Activated naive CD8-positive, alpha-beta T cell treated with anti-CD3 and anti-CD28 coated beads for 36 hours (primary cell): ENCODE measurements at regions not wholly inside any gene's neighbourhood (a gene's known extent, or its start where the extent isn't known, plus 50 kb on each side); places are given as distances from the start of the nearest gene placed in this dataset.

Source experiments
- DNase-seq: peaks from one replicate; pipeline ENCODE4 v3.0.0; 2021
- H3K27ac Mint-ChIP-seq: one replicate; pipeline ENCODE4 v1.8.0; 2022; ENCODE audit warnings: mild to moderate bottlenecking, moderate library complexity, mixed read lengths
- H3K27me3 Mint-ChIP-seq: one replicate; pipeline ENCODE4 v1.8.0; 2022; ENCODE audit warnings: mild to moderate bottlenecking, mixed read lengths
- H3K36me3 Mint-ChIP-seq: one replicate; pipeline ENCODE4 v1.8.0; 2021; ENCODE audit warnings: mild to moderate bottlenecking, mixed read lengths
- H3K4me1 Mint-ChIP-seq: one replicate; pipeline ENCODE4 v1.8.0; 2021; ENCODE audit warnings: mixed read lengths
- H3K4me3 Mint-ChIP-seq: one replicate; pipeline ENCODE4 v1.8.0; 2022; ENCODE audit warnings: mild to moderate bottlenecking, moderate library complexity, mixed read lengths
- H3K9me3 Mint-ChIP-seq: one replicate; pipeline ENCODE4 v1.8.0; 2022; ENCODE audit warnings: mixed read lengths

DNA sequence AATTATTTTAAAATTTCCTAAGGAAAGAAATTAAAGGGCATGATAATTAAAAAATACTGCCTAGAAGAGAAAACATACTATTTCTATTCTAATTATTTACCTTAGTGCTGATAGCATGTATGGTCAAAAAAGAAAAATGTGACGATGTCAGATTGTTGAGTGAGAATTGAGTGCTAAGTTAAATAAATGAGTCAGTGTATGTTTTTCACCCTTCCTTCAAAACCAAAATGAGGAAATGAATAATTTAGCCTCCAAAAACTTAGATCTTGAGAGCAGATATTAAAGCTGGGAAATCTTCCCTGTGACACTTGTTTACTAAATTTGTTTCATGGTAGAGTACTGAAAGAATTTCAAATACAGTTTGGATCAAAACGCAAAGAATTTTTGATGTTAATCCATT, 58.6 kb upstream of the NYAP2 start:
- no peaks in the 10 kb centered on the region for H3K9me3 Mint-ChIP-seq
- no peak overlapping the region for H3K4me3 Mint-ChIP-seq
- peaks cover 4% of the 10 kb centered on the region for H3K27me3 Mint-ChIP-seq
- H3K4me1 Mint-ChIP-seq: no peaks in the 10 kb centered on the region
- DNase-seq: no peak
- H3K36me3 Mint-ChIP-seq: no peaks in the 10 kb centered on the region
- no peak overlapping the region for H3K27ac Mint-ChIP-seq

DNA sequence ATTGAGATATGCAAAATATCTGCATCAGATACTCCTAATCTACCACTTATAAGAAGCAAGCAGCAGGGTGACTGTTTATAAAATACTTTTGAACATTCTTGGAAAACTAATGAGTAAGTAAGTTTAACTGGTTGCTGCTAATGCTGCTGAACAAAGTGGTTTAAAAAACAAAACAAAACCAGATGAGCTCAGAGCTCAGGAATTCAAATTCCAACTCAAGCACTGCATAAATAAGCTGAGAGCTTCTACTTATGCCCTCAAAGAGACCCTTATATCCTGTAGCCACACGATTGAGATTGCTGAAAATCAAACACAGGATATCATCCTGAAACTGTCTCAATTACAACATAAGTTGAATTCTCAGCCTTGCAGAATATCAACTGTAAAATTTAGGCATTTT, 62.3 kb upstream of the NYAP2 start:
- peaks cover 4% of the 10 kb centered on the region for H3K27me3 Mint-ChIP-seq
- no peaks in the 10 kb centered on the region for H3K9me3 Mint-ChIP-seq
- H3K4me3 Mint-ChIP-seq: no peak overlapping the region
- H3K36me3 Mint-ChIP-seq: no peaks in the 10 kb centered on the region
- no peak overlapping the region for H3K27ac Mint-ChIP-seq
- DNase-seq: no peak
- H3K4me1 Mint-ChIP-seq: no peaks in the 10 kb centered on the region

GRCh38 chr2:225334514-225334913, 65.0 kb upstream of the NYAP2 start:
- no peak overlapping the region for H3K27ac Mint-ChIP-seq
- H3K27me3 Mint-ChIP-seq: peaks cover 4% of the 10 kb centered on the region
- no peaks in the 10 kb centered on the region for H3K9me3 Mint-ChIP-seq
- no peaks in the 10 kb centered on the region for H3K36me3 Mint-ChIP-seq
- no peaks in the 10 kb centered on the region for H3K4me1 Mint-ChIP-seq
- no peak overlapping the region for H3K4me3 Mint-ChIP-seq
- DNase-seq: no peak

- no peaks in the 10 kb centered on the region for H3K27me3 Mint-ChIP-seq
- no peaks in the 10 kb centered on the region for H3K36me3 Mint-ChIP-seq
- no peaks in the 10 kb centered on the region for H3K9me3 Mint-ChIP-seq
- H3K4me3 Mint-ChIP-seq: no peak overlapping the region
- no peak for DNase-seq
- no peaks in the 10 kb centered on the region for H3K4me1 Mint-ChIP-seq
- no peak overlapping the region for H3K27ac Mint-ChIP-seq
These were observed 71.3 kb upstream of the NYAP2 start for GRCh38 chr2:225328192-225328591.

GRCh38 chr2:225326969-225327368, 72.5 kb upstream of the NYAP2 start:
- no peak overlapping the region for H3K4me3 Mint-ChIP-seq
- no peaks in the 10 kb centered on the region for H3K9me3 Mint-ChIP-seq
- no peak overlapping the region for H3K27ac Mint-ChIP-seq
- no peaks in the 10 kb centered on the region for H3K4me1 Mint-ChIP-seq
- no peak for DNase-seq
- H3K27me3 Mint-ChIP-seq: no peaks in the 10 kb centered on the region
- no peaks in the 10 kb centered on the region for H3K36me3 Mint-ChIP-seq

DNA sequence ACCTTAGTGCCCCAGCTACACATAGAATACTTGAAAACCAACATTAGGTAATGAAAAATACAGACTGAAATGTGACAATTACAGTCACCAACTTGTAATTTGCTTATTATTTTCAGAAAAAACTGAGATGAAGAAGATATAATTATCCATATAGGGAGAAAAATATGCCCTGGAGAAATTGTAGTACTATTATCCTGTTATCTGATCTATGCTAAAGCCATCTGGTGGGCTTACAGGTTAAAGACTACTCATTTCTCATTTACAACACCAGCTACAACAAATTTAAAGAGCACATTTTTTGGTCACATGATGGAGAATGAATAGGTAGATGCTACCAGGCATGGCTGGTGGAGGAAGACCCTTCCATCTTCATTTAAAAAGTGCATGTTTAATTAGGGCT, 79.6 kb upstream of the NYAP2 start:
- Mint-ChIP-seq H3K27me3 (no peaks in the 10 kb centered on the region), H3K4me3 (no peak overlapping the region), H3K9me3 (peaks cover 1% of the 10 kb centered on the region), H3K27ac (no peak overlapping the region), H3K4me1 (no peaks in the 10 kb centered on the region), H3K36me3 (no peaks in the 10 kb centered on the region)
- no peak for DNase-seq

DNA sequence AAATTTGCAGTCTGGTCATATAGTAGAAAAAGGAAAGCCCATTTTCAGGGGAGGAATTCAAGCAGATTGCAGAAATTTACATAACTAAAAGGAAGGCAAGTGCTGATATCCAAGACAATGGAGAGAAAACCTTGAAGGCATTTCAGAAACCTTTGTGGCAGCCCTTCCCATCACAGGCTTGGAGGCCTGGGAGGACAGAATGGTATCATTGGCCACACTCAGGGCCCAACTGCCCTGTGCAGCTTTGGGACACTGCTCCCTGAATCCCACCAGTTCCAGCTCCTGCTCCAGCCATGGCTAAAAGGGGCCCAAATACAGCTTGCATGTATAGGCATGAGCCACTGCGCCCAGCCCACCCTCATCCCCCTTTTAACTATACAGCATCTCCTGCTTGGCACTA, 81.1 kb upstream of the NYAP2 start:
- H3K27me3 Mint-ChIP-seq: no peaks in the 10 kb centered on the region
- no peaks in the 10 kb centered on the region for H3K4me1 Mint-ChIP-seq
- H3K27ac Mint-ChIP-seq: no peak overlapping the region
- H3K4me3 Mint-ChIP-seq: no peak overlapping the region
- H3K9me3 Mint-ChIP-seq: peaks cover 1% of the 10 kb centered on the region
- H3K36me3 Mint-ChIP-seq: no peaks in the 10 kb centered on the region
- no peak for DNase-seq

DNA sequence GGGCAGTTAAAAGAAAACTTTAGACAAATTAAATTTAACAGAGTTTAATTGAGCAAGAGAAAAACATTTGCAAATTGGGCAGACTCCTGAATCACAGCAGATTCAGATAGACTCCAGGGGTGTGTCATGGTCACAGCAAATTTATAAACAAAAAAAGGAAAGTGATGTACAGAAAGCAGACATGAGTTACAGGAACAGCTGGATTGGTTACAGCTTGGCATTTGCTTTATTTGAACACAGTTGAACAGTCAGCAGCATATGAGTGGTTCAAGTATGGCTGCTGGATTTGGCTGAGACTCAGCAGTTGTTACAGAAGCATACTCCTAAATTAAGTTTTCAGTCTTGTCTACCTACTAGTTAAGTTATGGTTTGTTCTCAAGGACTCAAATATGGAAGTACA, 82.3 kb upstream of the NYAP2 start:
- no peak overlapping the region for H3K27ac Mint-ChIP-seq
- H3K36me3 Mint-ChIP-seq: no peaks in the 10 kb centered on the region
- H3K9me3 Mint-ChIP-seq: peaks cover 1% of the 10 kb centered on the region
- no peak overlapping the region for H3K4me3 Mint-ChIP-seq
- DNase-seq: no peak
- H3K4me1 Mint-ChIP-seq: no peaks in the 10 kb centered on the region
- H3K27me3 Mint-ChIP-seq: no peaks in the 10 kb centered on the region

- DNase-seq: no peak
- H3K27me3 Mint-ChIP-seq: no peaks in the 10 kb centered on the region
- no peaks in the 10 kb centered on the region for H3K9me3 Mint-ChIP-seq
- H3K27ac Mint-ChIP-seq: no peak overlapping the region
- no peak overlapping the region for H3K4me3 Mint-ChIP-seq
- H3K4me1 Mint-ChIP-seq: no peaks in the 10 kb centered on the region
- H3K36me3 Mint-ChIP-seq: no peaks in the 10 kb centered on the region
These were observed 88.8 kb upstream of the NYAP2 start for GRCh38 chr2:225310745-225311144.

GRCh38 chr2:225309516-225309915, 90.0 kb upstream of the NYAP2 start:
- Mint-ChIP-seq H3K27ac (no peak overlapping the region), H3K4me3 (no peak overlapping the region), H3K4me1 (no peaks in the 10 kb centered on the region), H3K36me3 (no peaks in the 10 kb centered on the region), H3K9me3 (no peaks in the 10 kb centered on the region), H3K27me3 (no peaks in the 10 kb centered on the region)
- DNase-seq: no peak

DNA sequence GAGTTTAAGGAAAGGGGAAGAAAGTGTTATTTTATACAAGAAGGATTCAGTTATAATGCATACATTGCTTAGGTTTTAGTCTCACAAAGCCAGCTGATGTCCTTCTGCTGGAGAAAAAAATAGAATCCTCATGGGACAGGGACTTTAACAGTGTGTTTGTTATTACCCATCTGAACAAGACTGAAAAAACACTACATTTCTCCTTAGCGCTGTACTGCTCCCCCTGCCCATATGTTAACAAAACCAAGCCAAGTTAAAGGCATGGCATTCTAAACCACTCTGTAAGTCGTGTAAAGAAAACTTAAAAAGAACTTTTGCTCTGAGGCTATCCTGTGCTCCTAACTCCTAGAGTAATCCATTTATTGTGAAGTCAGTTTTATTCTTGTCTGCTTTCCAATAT, 102.6 kb upstream of the NYAP2 start:
- Mint-ChIP-seq H3K9me3 (peaks cover 13% of the 10 kb centered on the region), H3K4me1 (no peaks in the 10 kb centered on the region), H3K27me3 (no peaks in the 10 kb centered on the region), H3K27ac (no peak overlapping the region), H3K4me3 (no peak overlapping the region), H3K36me3 (peaks cover 3% of the 10 kb centered on the region)
- no peak for DNase-seq

DNA sequence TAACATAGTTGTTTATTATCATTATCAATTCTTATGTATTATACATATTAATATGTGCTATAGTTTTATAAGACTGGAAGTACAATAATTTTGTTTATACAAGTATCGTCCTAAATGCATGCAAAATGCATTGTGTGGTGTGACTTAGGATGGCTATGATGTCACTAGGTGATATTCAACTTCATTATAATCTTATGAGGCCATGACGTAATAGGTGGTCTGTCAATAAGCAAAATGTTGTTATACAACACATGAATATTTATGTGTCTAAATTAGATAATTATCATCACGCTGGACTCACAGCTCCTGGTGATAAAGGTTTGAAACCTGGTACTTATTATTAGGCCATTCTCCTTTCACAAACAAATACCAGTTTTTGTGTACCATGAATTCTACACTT, 104.4 kb upstream of the NYAP2 start:
- Mint-ChIP-seq H3K9me3 (no peaks in the 10 kb centered on the region), H3K4me3 (no peak overlapping the region), H3K27me3 (no peaks in the 10 kb centered on the region), H3K4me1 (no peaks in the 10 kb centered on the region), H3K27ac (no peak overlapping the region), H3K36me3 (no peaks in the 10 kb centered on the region)
- DNase-seq: no peak

DNA sequence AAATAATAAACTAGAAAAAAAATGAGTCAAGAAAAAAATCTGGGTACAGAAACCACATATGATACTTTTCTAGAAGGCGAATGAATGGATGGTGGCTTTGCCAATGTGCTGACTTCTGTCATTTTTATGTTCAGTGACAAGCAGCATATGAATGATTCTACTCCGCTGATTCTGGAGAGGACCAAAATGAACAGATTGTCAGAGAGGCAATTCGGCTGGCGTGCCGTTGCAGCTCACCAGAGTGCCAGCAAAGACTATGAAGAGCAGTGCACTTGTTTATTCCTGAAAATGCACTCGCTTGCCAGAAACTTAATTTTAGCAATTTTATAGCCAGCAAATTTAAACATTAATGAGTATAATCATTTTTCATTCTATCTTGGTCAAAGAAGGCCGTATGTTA, 105.9 kb upstream of the NYAP2 start:
- Mint-ChIP-seq H3K27ac (no peak overlapping the region), H3K4me1 (no peaks in the 10 kb centered on the region), H3K27me3 (no peaks in the 10 kb centered on the region)

GRCh38 chr2:225290757-225291400, 108.6 kb upstream of the NYAP2 start:
- Mint-ChIP-seq H3K4me1 (no peaks in the 10 kb centered on the region), H3K36me3 (no peaks in the 10 kb centered on the region), H3K27me3 (no peaks in the 10 kb centered on the region), H3K4me3 (no peak overlapping the region), H3K27ac (no peak overlapping the region), H3K9me3 (no peaks in the 10 kb centered on the region)
- DNase-seq: no peak

More for the DNA sequence above, 105.9 kb upstream of the NYAP2 start:
- no peaks in the 10 kb centered on the region for H3K36me3 Mint-ChIP-seq
- DNase-seq: no peak
- no peak overlapping the region for H3K4me3 Mint-ChIP-seq
- H3K9me3 Mint-ChIP-seq: no peaks in the 10 kb centered on the region

- Mint-ChIP-seq H3K27me3 (no peaks in the 10 kb centered on the region), H3K36me3 (no peaks in the 10 kb centered on the region), H3K27ac (no peak overlapping the region), H3K4me1 (no peaks in the 10 kb centered on the region), H3K9me3 (no peaks in the 10 kb centered on the region), H3K4me3 (no peak overlapping the region)
- no peak for DNase-seq
These were observed 109.9 kb upstream of the NYAP2 start for GRCh38 chr2:225289659-225290058.

DNA sequence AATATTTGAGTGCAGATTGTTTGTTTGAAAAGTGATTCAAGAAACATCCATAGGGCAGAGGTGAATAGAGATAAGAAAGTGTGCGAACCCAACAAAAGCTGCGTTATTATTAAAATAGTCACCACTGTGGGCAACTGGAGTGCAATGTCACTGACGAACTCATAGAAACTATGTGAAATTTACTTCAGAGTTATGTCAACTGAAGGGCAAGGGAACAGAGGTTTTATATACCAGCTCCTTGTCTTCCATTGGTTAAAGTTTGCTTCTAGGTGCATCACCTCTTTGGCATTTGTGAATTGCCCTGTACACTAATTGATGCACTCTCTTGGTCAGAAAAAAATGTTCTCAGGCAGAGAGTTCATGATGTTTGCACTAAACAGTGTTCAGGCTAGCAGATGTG, 110.5 kb upstream of the NYAP2 start:
- no peaks in the 10 kb centered on the region for H3K27me3 Mint-ChIP-seq
- no peaks in the 10 kb centered on the region for H3K4me1 Mint-ChIP-seq
- H3K36me3 Mint-ChIP-seq: no peaks in the 10 kb centered on the region

More for the DNA sequence above, 110.5 kb upstream of the NYAP2 start:
- H3K9me3 Mint-ChIP-seq: no peaks in the 10 kb centered on the region
- no peak overlapping the region for H3K27ac Mint-ChIP-seq
- H3K4me3 Mint-ChIP-seq: no peak overlapping the region
- no peak for DNase-seq
